ENCODE measurements at regions not wholly inside any gene's neighbourhood (a gene's known extent, or its start where the extent isn't known, plus 50 kb on each side); places are given as distances from the start of the nearest gene placed in this dataset.

- no peaks in the 10 kb centered on the region for H3K36me3 Mint-ChIP-seq (ENCODE audit: low read depth, unreplicated experiment)
- FAIRE-seq (no peak), DNase-seq (ENCODE audit: low read depth) (no peak)
- peaks cover 3% of the 10 kb centered on the region for H3K9me3 Mint-ChIP-seq (ENCODE audit: unreplicated experiment)
- Histone ChIP-seq H3K4me3 (ENCODE audit: insufficient read depth, low read depth, low read length) (no peak overlapping the region), H3K4me2 (ENCODE audit: low read length) (no peak overlapping the region), H3K9me3 (ENCODE audit: insufficient read depth, low read depth, low read length) (peaks cover 3% of the 10 kb centered on the region), H3K27me3 (ENCODE audit: insufficient read depth, low read length) (no peaks in the 10 kb centered on the region), H4K20me1 (ENCODE audit: insufficient read depth, low read length) (no peaks in the 10 kb centered on the region), H3K9ac (ENCODE audit: low read length) (no peak overlapping the region), H3K79me2 (ENCODE audit: insufficient read depth, low read length) (no peaks in the 10 kb centered on the region), H3K36me3 (ENCODE audit: insufficient read depth, low read length) (no peaks in the 10 kb centered on the region), H2AFZ (ENCODE audit: low read depth, low read length) (no peak overlapping the region), H3K4me1 (ENCODE audit: insufficient read depth, low read length) (no peaks in the 10 kb centered on the region), H3K27ac (ENCODE audit: low read depth, low read length) (no peak overlapping the region)
- H3K27me3 Mint-ChIP-seq (ENCODE audit: low read depth, unreplicated experiment) = no peaks in the 10 kb centered on the region
- no peaks in the 10 kb centered on the region for H3K4me1 Mint-ChIP-seq (ENCODE audit: low read depth, unreplicated experiment)
- no peak overlapping the region for H3K4me3 Mint-ChIP-seq (ENCODE audit: unreplicated experiment)
- H3K27ac Mint-ChIP-seq (ENCODE audit: unreplicated experiment) = no peak overlapping the region
- TF ChIP-seq EZH2 (IDR thresholded peaks at IDR 0.05; ENCODE audit: insufficient read depth, low read length) (no peak), CTCF (IDR thresholded peaks at IDR 0.05; ENCODE audit: insufficient read depth, low read depth, low read length) (no peak)
These were observed 412.3 kb upstream of the KIRREL3 start for GRCh38 chr11:127412722-127413380.

GRCh38 chr11:127412234-127412633 is 411.7 kb upstream of the KIRREL3 start:
- H3K27ac Mint-ChIP-seq (ENCODE audit: unreplicated experiment) = no peak overlapping the region

More at GRCh38 chr11:127412234-127412633, 411.7 kb upstream of the KIRREL3 start:
- DNase-seq (ENCODE audit: low read depth) (no peak), FAIRE-seq (no peak)
- H3K9ac ChIP-seq (ENCODE audit: low read length) = no peak overlapping the region
- no peak overlapping the region for H3K4me3 ChIP-seq (ENCODE audit: insufficient read depth, low read depth, low read length)
- no peak overlapping the region for H3K27ac ChIP-seq (ENCODE audit: low read depth, low read length)
- H3K79me2 ChIP-seq (ENCODE audit: insufficient read depth, low read length) = no peaks in the 10 kb centered on the region
- no peaks in the 10 kb centered on the region for H3K27me3 ChIP-seq (ENCODE audit: insufficient read depth, low read length)
- no peaks in the 10 kb centered on the region for H4K20me1 ChIP-seq (ENCODE audit: insufficient read depth, low read length)
- no peaks in the 10 kb centered on the region for H3K27me3 Mint-ChIP-seq (ENCODE audit: low read depth, unreplicated experiment)
- H3K9me3 ChIP-seq (ENCODE audit: insufficient read depth, low read depth, low read length) = peaks cover 3% of the 10 kb centered on the region
- H3K4me3 Mint-ChIP-seq (ENCODE audit: unreplicated experiment) = no peak overlapping the region
- H2AFZ ChIP-seq (ENCODE audit: low read depth, low read length) = no peak overlapping the region
- no peaks in the 10 kb centered on the region for H3K36me3 ChIP-seq (ENCODE audit: insufficient read depth, low read length)
- H3K4me2 ChIP-seq (ENCODE audit: low read length) = no peak overlapping the region
- no peaks in the 10 kb centered on the region for H3K36me3 Mint-ChIP-seq (ENCODE audit: low read depth, unreplicated experiment)
- H3K9me3 Mint-ChIP-seq (ENCODE audit: unreplicated experiment) = peaks cover 3% of the 10 kb centered on the region
- TF ChIP-seq CTCF (IDR thresholded peaks at IDR 0.05; ENCODE audit: insufficient read depth, low read depth, low read length) (no peak), EZH2 (IDR thresholded peaks at IDR 0.05; ENCODE audit: insufficient read depth, low read length) (no peak)
- H3K4me1 Mint-ChIP-seq (ENCODE audit: low read depth, unreplicated experiment) = no peaks in the 10 kb centered on the region
- no peaks in the 10 kb centered on the region for H3K4me1 ChIP-seq (ENCODE audit: insufficient read depth, low read length)

Measured in astrocyte (in vitro differentiated cells and primary cell).